ENCODE measurements at regions not wholly inside any gene's neighbourhood (a gene's known extent, or its start where the extent isn't known, plus 50 kb on each side); places are given as distances from the start of the nearest gene placed in this dataset.

DNA sequence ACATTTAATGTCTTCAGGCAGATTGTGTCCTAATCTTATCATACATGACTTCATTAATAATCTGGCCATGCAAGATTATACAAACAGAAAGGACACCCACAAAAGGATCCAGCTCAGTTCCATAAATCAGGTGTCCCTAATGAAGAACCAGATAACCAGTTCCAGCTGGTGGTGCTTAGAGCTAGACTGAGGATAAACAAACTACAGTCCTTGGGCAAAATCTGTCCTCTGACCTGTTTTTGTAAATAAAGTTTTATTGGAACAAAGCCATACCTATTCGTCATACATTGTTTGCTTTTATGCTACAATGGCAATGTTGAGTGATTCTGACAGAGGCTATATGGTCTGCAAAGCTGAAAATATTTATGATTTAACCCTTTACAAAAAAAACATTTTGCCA lies 199.5 kb downstream of the MID1IP1 start:
- Mint-ChIP-seq H3K4me3 (no peak overlapping the region), H3K27me3 (ENCODE audit: low read depth) (no peaks in the 10 kb centered on the region), H3K4me1 (ENCODE audit: low read depth) (no peaks in the 10 kb centered on the region), H3K27ac (no peak overlapping the region), H3K36me3 (ENCODE audit: low read depth) (no peaks in the 10 kb centered on the region), H3K9me3 (no peaks in the 10 kb centered on the region)

- no peak overlapping the region for H3K4me3 Mint-ChIP-seq
- H3K36me3 Mint-ChIP-seq (ENCODE audit: low read depth) = no peaks in the 10 kb centered on the region
- H3K9me3 Mint-ChIP-seq = no peaks in the 10 kb centered on the region
- H3K27ac Mint-ChIP-seq = no peak overlapping the region
- H3K27me3 Mint-ChIP-seq (ENCODE audit: low read depth) = no peaks in the 10 kb centered on the region
- H3K4me1 Mint-ChIP-seq (ENCODE audit: low read depth) = no peaks in the 10 kb centered on the region
Measured at GRCh38 chrX:39002466-39002865, 201.2 kb downstream of the MID1IP1 start.

DNA sequence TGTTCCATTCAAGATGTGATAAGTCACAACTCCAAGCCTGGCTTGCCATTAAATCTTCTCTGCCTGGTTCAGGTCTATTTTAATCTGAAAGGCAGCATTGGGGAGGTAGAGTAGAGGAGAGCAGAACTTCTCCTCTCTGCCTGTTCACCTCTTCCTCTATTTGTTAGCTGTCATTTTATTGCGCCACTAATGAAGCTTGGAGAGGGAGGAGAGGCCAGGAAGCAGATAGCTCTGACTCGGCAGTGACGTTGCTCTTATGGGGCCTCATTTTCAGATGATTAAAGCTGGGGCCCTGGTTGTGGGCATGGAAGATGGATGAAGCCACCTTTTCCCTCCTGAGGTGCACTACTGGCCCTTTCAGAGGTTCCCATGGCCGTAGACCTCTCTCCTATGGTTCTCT lies 207.3 kb downstream of the MID1IP1 start:
- H3K27me3 Mint-ChIP-seq (ENCODE audit: low read depth) = no peaks in the 10 kb centered on the region
- H3K4me3 Mint-ChIP-seq = no peak overlapping the region

GRCh38 chrX:39011454-39012221 lies 210.4 kb downstream of the MID1IP1 start:
- Mint-ChIP-seq H3K9me3 (no peaks in the 10 kb centered on the region), H3K4me1 (ENCODE audit: low read depth) (no peaks in the 10 kb centered on the region), H3K36me3 (ENCODE audit: low read depth) (no peaks in the 10 kb centered on the region), H3K27ac (no peak overlapping the region), H3K27me3 (ENCODE audit: low read depth) (no peaks in the 10 kb centered on the region), H3K4me3 (no peak overlapping the region)

More for the DNA sequence above, 207.3 kb downstream of the MID1IP1 start:
- Mint-ChIP-seq H3K4me1 (ENCODE audit: low read depth) (no peaks in the 10 kb centered on the region), H3K36me3 (ENCODE audit: low read depth) (no peaks in the 10 kb centered on the region), H3K27ac (no peak overlapping the region), H3K9me3 (no peaks in the 10 kb centered on the region)

- no peak overlapping the region for H3K27ac Mint-ChIP-seq
- H3K36me3 Mint-ChIP-seq (ENCODE audit: low read depth) = no peaks in the 10 kb centered on the region
- H3K27me3 Mint-ChIP-seq (ENCODE audit: low read depth) = no peaks in the 10 kb centered on the region
- no peaks in the 10 kb centered on the region for H3K4me1 Mint-ChIP-seq (ENCODE audit: low read depth)
- no peaks in the 10 kb centered on the region for H3K9me3 Mint-ChIP-seq
- H3K4me3 Mint-ChIP-seq = no peak overlapping the region
Measured at GRCh38 chrX:39012621-39013111, 211.4 kb downstream of the MID1IP1 start.

GRCh38 chrX:39016556-39016955 lies 215.3 kb downstream of the MID1IP1 start:
- H3K27ac Mint-ChIP-seq = no peak overlapping the region
- H3K4me3 Mint-ChIP-seq = no peak overlapping the region
- no peaks in the 10 kb centered on the region for H3K9me3 Mint-ChIP-seq
- no peaks in the 10 kb centered on the region for H3K4me1 Mint-ChIP-seq (ENCODE audit: low read depth)
- no peaks in the 10 kb centered on the region for H3K27me3 Mint-ChIP-seq (ENCODE audit: low read depth)
- H3K36me3 Mint-ChIP-seq (ENCODE audit: low read depth) = no peaks in the 10 kb centered on the region

DNA sequence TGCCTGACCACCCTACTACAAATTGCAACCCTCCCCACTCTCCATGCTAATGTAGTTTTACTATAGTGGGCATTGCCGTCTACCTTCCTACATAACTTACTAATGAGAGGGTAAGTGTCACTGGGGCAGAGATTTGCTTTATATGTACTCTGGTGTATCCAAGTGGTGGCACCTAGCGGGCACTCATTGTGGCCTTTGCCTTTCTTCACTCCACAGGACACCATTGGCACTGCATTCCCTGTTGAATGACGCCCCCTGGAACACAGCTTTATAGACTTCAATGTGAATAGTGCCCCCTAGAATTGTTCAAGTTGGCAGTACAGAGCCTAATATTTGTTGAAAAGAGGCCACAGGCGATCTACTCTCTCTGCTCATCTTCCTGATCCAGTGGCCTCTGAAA lies 215.8 kb downstream of the MID1IP1 start:
- no peaks in the 10 kb centered on the region for H3K4me1 Mint-ChIP-seq (ENCODE audit: low read depth)
- H3K4me3 Mint-ChIP-seq = no peak overlapping the region
- H3K27ac Mint-ChIP-seq = no peak overlapping the region
- H3K27me3 Mint-ChIP-seq (ENCODE audit: low read depth) = no peaks in the 10 kb centered on the region
- H3K9me3 Mint-ChIP-seq = no peaks in the 10 kb centered on the region
- H3K36me3 Mint-ChIP-seq (ENCODE audit: low read depth) = no peaks in the 10 kb centered on the region

- Mint-ChIP-seq H3K27ac (no peak overlapping the region), H3K4me3 (no peak overlapping the region), H3K27me3 (ENCODE audit: low read depth) (no peaks in the 10 kb centered on the region)
Measured at GRCh38 chrX:39017716-39018115, 216.5 kb downstream of the MID1IP1 start.

GRCh38 chrX:39018541-39018940 lies 217.3 kb downstream of the MID1IP1 start:
- no peaks in the 10 kb centered on the region for H3K9me3 Mint-ChIP-seq
- H3K27ac Mint-ChIP-seq = no peak overlapping the region
- H3K4me1 Mint-ChIP-seq (ENCODE audit: low read depth) = no peaks in the 10 kb centered on the region
- H3K27me3 Mint-ChIP-seq (ENCODE audit: low read depth) = no peaks in the 10 kb centered on the region
- H3K36me3 Mint-ChIP-seq (ENCODE audit: low read depth) = no peaks in the 10 kb centered on the region
- no peak overlapping the region for H3K4me3 Mint-ChIP-seq

More at GRCh38 chrX:39017716-39018115, 216.5 kb downstream of the MID1IP1 start:
- no peaks in the 10 kb centered on the region for H3K36me3 Mint-ChIP-seq (ENCODE audit: low read depth)
- H3K9me3 Mint-ChIP-seq = no peaks in the 10 kb centered on the region
- H3K4me1 Mint-ChIP-seq (ENCODE audit: low read depth) = no peaks in the 10 kb centered on the region

- Mint-ChIP-seq H3K27ac (no peak overlapping the region), H3K4me3 (no peak overlapping the region), H3K9me3 (no peaks in the 10 kb centered on the region), H3K4me1 (ENCODE audit: low read depth) (no peaks in the 10 kb centered on the region), H3K27me3 (ENCODE audit: low read depth) (no peaks in the 10 kb centered on the region), H3K36me3 (ENCODE audit: low read depth) (no peaks in the 10 kb centered on the region)
Measured at GRCh38 chrX:39019056-39019455, 217.8 kb downstream of the MID1IP1 start.

GRCh38 chrX:39020051-39020669 lies 218.9 kb downstream of the MID1IP1 start:
- Mint-ChIP-seq H3K27ac (no peak overlapping the region), H3K4me3 (no peak overlapping the region), H3K9me3 (no peaks in the 10 kb centered on the region), H3K27me3 (ENCODE audit: low read depth) (no peaks in the 10 kb centered on the region), H3K4me1 (ENCODE audit: low read depth) (no peaks in the 10 kb centered on the region), H3K36me3 (ENCODE audit: low read depth) (no peaks in the 10 kb centered on the region)

GRCh38 chrX:39022106-39022505 lies 220.8 kb downstream of the MID1IP1 start:
- H3K4me3 Mint-ChIP-seq = no peak overlapping the region
- no peaks in the 10 kb centered on the region for H3K9me3 Mint-ChIP-seq
- no peaks in the 10 kb centered on the region for H3K36me3 Mint-ChIP-seq (ENCODE audit: low read depth)
- H3K27me3 Mint-ChIP-seq (ENCODE audit: low read depth) = peaks cover 4% of the 10 kb centered on the region
- no peak overlapping the region for H3K27ac Mint-ChIP-seq
- no peaks in the 10 kb centered on the region for H3K4me1 Mint-ChIP-seq (ENCODE audit: low read depth)

- H3K36me3 Mint-ChIP-seq (ENCODE audit: low read depth) = no peaks in the 10 kb centered on the region
- no peak overlapping the region for H3K4me3 Mint-ChIP-seq
- H3K27ac Mint-ChIP-seq = no peak overlapping the region
- H3K4me1 Mint-ChIP-seq (ENCODE audit: low read depth) = no peaks in the 10 kb centered on the region
- H3K9me3 Mint-ChIP-seq = peaks cover 21% of the 10 kb centered on the region
- peaks cover 4% of the 10 kb centered on the region for H3K27me3 Mint-ChIP-seq (ENCODE audit: low read depth)
Measured at GRCh38 chrX:39029221-39029620, 228.0 kb downstream of the MID1IP1 start.

- H3K36me3 Mint-ChIP-seq (ENCODE audit: low read depth) = no peaks in the 10 kb centered on the region
- no peaks in the 10 kb centered on the region for H3K4me1 Mint-ChIP-seq (ENCODE audit: low read depth)
- no peak overlapping the region for H3K27ac Mint-ChIP-seq
- peaks cover 21% of the 10 kb centered on the region for H3K9me3 Mint-ChIP-seq
- H3K27me3 Mint-ChIP-seq (ENCODE audit: low read depth) = peaks cover 4% of the 10 kb centered on the region
- H3K4me3 Mint-ChIP-seq = no peak overlapping the region
Measured at GRCh38 chrX:39030636-39031035, 229.4 kb downstream of the MID1IP1 start.

DNA sequence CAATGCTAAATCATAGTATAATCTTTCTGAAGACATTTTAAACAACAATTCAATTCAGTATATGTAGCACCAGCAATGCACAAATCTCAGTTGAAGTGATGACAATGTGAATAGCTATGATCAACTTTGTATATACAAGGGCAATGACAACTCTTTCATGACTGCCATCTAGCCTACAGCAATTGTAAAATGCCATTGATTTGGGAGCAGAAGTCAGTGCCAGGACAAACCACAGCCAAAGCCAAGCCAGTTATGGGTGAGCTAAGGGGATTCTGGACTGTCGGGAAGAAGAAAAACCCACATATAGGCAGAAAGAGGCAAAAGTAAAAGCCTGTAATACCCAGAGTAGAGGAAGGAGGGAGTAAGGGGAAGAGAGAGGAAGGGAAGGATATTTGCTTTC lies 238.6 kb downstream of the MID1IP1 start:
- H3K27ac Mint-ChIP-seq = no peak overlapping the region
- H3K9me3 Mint-ChIP-seq = no peaks in the 10 kb centered on the region
- no peak overlapping the region for H3K4me3 Mint-ChIP-seq
- no peaks in the 10 kb centered on the region for H3K36me3 Mint-ChIP-seq (ENCODE audit: low read depth)
- H3K27me3 Mint-ChIP-seq (ENCODE audit: low read depth) = no peaks in the 10 kb centered on the region
- no peaks in the 10 kb centered on the region for H3K4me1 Mint-ChIP-seq (ENCODE audit: low read depth)
